CD4-positive, alpha-beta T cell (primary cell): ENCODE measurements at regions not wholly inside any gene's neighbourhood (a gene's known extent, or its start where the extent isn't known, plus 50 kb on each side); places are given as distances from the start of the nearest gene placed in this dataset.
"Not testable (repeated sequence)": the region's sequence is repeated elsewhere in the genome, so short reads cannot be mapped to it uniquely, and the experiment has no call there.

Source experiments
- ATAC-seq: fragments of 200-7000 bp; cut with Tn5 transposase; one replicate; pipeline ENCODE4 v1.10.0; 2022; ENCODE audit warnings: mild to moderate bottlenecking; ENCODE audit not compliant: poor library complexity
- CTCF ChIA-PET: fragments of 350-600 bp; sonication (Branson Sonifier 250); formaldehyde crosslinking; loops from one replicate; lab custom pipeline; 2021; ENCODE audit warnings: antibody characterized with exemption, inconsistent platforms; lab: Charles Lee
- POLR2A ChIA-PET: fragments of 350-600 bp; sonication (Branson Sonifier 250); formaldehyde crosslinking; loops from one replicate; lab custom pipeline; 2021; ENCODE audit warnings: antibody characterized with exemption, inconsistent platforms; lab: Charles Lee
- DNase-seq, 14 experiments: peaks; one replicate each; pipeline ENCODE4 v3.0.0-alpha.2; 2013 to 2020; ENCODE audit warnings: mixed read lengths in 2 of 14
- H3K27ac ChIP-seq, 2 donors: one replicate each; pipeline versions ENCODE4 v1.5.1 to v1.7.0; 2013; ENCODE audit warnings: low read length in 2 of 2, low read depth in 1 of 2, mild to moderate bottlenecking in 1 of 2
- H3K27me3 ChIP-seq, 2 experiments: 1 replicate in 1 of 2; 2 replicates in 1 of 2; pipeline versions ENCODE4 v1.6.1 to v1.7.0; 2013; ENCODE audit warnings: low read length in 2 of 2, control low read depth in 1 of 2, mild to moderate bottlenecking in 1 of 2, moderate library complexity in 1 of 2; ENCODE audit not compliant: insufficient read depth in 2 of 2, control insufficient read depth in 1 of 2
- H3K36me3 ChIP-seq: one replicate; pipeline ENCODE4 v1.6.1; 2013; ENCODE audit warnings: low read length, control low read depth; ENCODE audit not compliant: insufficient read depth
- H3K4me1 ChIP-seq: one replicate; pipeline ENCODE4 v1.6.1; 2013; ENCODE audit warnings: low read length, control low read depth; ENCODE audit not compliant: insufficient read depth
- H3K4me3 ChIP-seq: one replicate; pipeline ENCODE4 v1.5.1; 2013; ENCODE audit warnings: mild to moderate bottlenecking, low read length, moderate library complexity
- H3K9me3 ChIP-seq, 2 experiments: 1 replicate in 1 of 2; 2 replicates in 1 of 2; pipeline versions ENCODE4 v1.6.1 to v1.7.0; 2013; ENCODE audit warnings: low read length in 2 of 2, mild to moderate bottlenecking in 2 of 2, control low read depth in 1 of 2, moderate library complexity in 1 of 2; ENCODE audit not compliant: control insufficient read depth in 1 of 2, insufficient read depth in 1 of 2
- H3K27ac Mint-ChIP-seq: one replicate; pipeline ENCODE4 v1.8.0; 2020; ENCODE audit warnings: mixed read lengths
- H3K27me3 Mint-ChIP-seq: one replicate; pipeline ENCODE4 v1.8.0; 2021; ENCODE audit warnings: mixed read lengths
- H3K36me3 Mint-ChIP-seq: one replicate; pipeline ENCODE4 v1.8.0; 2021; ENCODE audit warnings: low read depth, mixed read lengths
- H3K4me1 Mint-ChIP-seq: one replicate; pipeline ENCODE4 v1.8.0; 2021; ENCODE audit warnings: low read depth, mixed read lengths
- H3K4me3 Mint-ChIP-seq: one replicate; pipeline ENCODE4 v1.8.0; 2020; ENCODE audit warnings: mild to moderate bottlenecking, mixed read lengths
- H3K9me3 Mint-ChIP-seq: one replicate; pipeline ENCODE4 v1.8.0; 2020; ENCODE audit warnings: mixed read lengths
- intact Hi-C, 2 experiments: fragments of 100-400 bp; cut with DNase I in 1 of 2; cut with micrococcal nuclease in 1 of 2; formaldehyde crosslinking; loops; one replicate each; pipeline versions ENCODE4 v1.15.1 to v1.9.0; 2023 to 2025; cut with DNase I, micrococcal nuclease
- TF ChIP-seq, protein P1 (sequence below): fragments of 200-600 bp; IDR thresholded peaks from one replicate; pipeline ENCODE4 v1.8.0; 2022; ENCODE audit warnings: antibody characterized with exemption, mild to moderate bottlenecking

DNA sequence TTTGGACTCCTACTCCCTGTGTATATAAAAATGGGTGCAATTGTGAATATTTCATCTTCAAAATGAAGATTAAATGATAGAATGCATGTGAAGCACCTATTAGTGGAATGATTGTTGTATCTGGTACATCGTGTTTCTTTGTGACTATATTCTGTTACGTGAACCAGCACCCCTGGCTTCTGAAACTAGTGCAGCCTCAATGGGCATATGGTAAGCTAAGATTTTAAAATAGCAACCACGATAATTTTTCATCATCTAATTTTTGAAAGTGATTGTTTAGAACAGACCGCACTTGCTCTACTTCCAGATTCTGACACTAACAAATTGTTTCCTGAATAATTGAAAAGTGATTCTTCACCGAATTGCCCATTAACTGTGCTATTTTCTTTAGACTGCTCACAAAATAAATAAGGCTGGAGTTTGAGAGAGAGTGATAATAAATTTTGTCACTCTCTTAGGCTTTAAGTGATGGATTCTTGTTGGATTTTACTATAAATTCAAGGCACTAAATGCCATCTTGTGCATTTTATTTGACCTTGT, 806.1 kb upstream of the LRATD1 start:
- no peak overlapping the region for H3K4me3 Mint-ChIP-seq
- Histone ChIP-seq H3K36me3 (no peaks in the 10 kb centered on the region), H3K9me3 (no peaks in the 10 kb centered on the region), H3K27ac (no peak overlapping the region), H3K4me3 (no peak overlapping the region), H3K4me1 (no peaks in the 10 kb centered on the region), H3K27me3 (no peaks in the 10 kb centered on the region)
- no peak overlapping the region for H3K27ac Mint-ChIP-seq
- ChIA-PET POLR2A (no interaction called here), CTCF (no interaction called here)
- intact Hi-C loops, result no loop called here
- TF ChIP-seq, protein P1, sequence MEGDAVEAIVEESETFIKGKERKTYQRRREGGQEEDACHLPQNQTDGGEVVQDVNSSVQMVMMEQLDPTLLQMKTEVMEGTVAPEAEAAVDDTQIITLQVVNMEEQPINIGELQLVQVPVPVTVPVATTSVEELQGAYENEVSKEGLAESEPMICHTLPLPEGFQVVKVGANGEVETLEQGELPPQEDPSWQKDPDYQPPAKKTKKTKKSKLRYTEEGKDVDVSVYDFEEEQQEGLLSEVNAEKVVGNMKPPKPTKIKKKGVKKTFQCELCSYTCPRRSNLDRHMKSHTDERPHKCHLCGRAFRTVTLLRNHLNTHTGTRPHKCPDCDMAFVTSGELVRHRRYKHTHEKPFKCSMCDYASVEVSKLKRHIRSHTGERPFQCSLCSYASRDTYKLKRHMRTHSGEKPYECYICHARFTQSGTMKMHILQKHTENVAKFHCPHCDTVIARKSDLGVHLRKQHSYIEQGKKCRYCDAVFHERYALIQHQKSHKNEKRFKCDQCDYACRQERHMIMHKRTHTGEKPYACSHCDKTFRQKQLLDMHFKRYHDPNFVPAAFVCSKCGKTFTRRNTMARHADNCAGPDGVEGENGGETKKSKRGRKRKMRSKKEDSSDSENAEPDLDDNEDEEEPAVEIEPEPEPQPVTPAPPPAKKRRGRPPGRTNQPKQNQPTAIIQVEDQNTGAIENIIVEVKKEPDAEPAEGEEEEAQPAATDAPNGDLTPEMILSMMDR, result no peak
- H3K36me3 Mint-ChIP-seq, result no peaks in the 10 kb centered on the region
- H3K27me3 Mint-ChIP-seq, result no peaks in the 10 kb centered on the region
- H3K9me3 Mint-ChIP-seq, result peaks cover 12% of the 10 kb centered on the region
- no peaks in the 10 kb centered on the region for H3K4me1 Mint-ChIP-seq
- ATAC-seq (no peak), DNase-seq (no peak)

DNA sequence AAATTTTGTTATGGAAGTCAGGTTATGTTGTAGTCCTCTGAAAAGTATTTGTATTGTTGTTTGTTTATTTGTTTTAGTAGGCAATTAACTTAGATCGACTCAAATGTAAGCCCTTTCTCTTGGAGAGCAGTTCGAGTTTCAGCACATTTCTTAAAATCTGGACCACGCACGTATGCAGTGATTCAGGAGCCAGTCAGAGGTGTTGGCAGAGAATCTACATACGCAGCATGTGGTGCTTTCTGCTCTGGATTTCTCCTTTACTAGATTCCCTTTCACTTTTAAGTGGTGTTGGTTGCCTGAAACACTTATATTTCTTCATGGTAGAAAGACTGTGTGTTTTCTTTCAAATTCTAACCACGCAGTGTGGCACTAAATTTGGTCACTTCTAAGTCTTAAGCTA, 773.9 kb upstream of the LRATD1 start:
- H3K9me3 Mint-ChIP-seq, result peaks cover 6% of the 10 kb centered on the region
- CTCF ChIA-PET, result no interaction called here
- intact Hi-C loops, result no loop called here
- no peaks in the 10 kb centered on the region for H3K4me1 Mint-ChIP-seq
- peaks cover 0 to 6% of the 10 kb centered on the region in 2 experiments for H3K9me3 ChIP-seq
- no peaks in the 10 kb centered on the region for H3K4me1 ChIP-seq
- no peak overlapping the region for H3K4me3 ChIP-seq
- no peaks in the 10 kb centered on the region for H3K27me3 ChIP-seq
- ATAC-seq, result no peak
- H3K27me3 Mint-ChIP-seq, result no peaks in the 10 kb centered on the region
- TF ChIP-seq, protein P1, result no peak
- no peak overlapping the region for H3K27ac ChIP-seq
- H3K36me3 ChIP-seq, result no peaks in the 10 kb centered on the region
- H3K27ac Mint-ChIP-seq, result no peak overlapping the region
- H3K4me3 Mint-ChIP-seq, result no peak overlapping the region
- no peaks in the 10 kb centered on the region for H3K36me3 Mint-ChIP-seq
- no peak for DNase-seq
- POLR2A ChIA-PET, result no interaction called here

DNA sequence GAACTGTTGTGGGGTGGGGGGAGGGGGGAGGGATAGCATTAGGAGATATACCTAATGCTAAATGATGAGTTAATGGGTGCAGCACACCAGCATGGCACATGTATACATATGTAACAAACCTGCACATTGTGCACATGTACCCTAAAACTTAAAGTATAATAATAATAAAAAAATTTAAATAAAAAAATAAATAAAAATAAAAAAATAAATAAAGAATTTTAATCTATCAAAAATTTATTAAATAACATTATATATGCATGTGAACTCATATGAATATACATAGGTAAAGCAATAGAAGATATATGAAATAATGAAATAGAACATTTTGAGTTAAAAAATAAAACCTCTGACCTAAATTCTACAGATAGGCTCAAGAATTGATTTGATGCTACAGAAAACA, 764.2 kb upstream of the LRATD1 start:
- POLR2A ChIA-PET, H3K4me1 Mint-ChIP-seq, H3K36me3 Mint-ChIP-seq, DNase-seq, intact Hi-C loops, H3K27me3 Mint-ChIP-seq, H3K9me3 ChIP-seq, H3K27ac Mint-ChIP-seq, H3K4me3 Mint-ChIP-seq, H3K27me3 ChIP-seq, H3K4me3 ChIP-seq, ATAC-seq, H3K27ac ChIP-seq, H3K4me1 ChIP-seq, CTCF ChIA-PET, H3K36me3 ChIP-seq: not testable (repeated sequence)
- peaks cover 16% of the 10 kb centered on the region for H3K9me3 Mint-ChIP-seq

DNA sequence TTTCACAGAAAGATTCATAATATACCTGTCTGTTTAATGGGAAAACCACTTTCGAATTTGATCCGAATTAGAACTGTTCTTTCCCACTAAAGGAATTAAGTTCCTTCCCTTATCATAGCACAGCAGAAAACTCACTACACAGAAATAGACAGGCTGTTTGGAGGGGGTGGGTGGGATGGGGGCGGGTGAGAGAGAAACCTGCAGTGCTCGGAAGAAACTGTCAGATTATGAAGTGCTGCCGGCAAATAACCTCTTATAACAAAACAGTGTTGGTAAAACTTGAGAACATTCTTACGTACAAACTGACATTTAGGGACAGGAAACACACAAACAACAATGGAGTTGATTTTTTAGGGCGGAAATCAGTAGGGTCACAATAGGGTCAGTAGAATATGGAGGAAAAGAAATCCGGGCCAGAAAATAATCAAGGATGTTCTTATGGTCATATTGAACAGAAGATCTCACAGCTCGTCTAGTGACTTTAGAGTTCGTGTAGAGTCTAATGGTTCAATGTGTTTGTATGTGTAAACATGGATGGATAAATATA, 756.0 kb upstream of the LRATD1 start:
- H3K9me3 Mint-ChIP-seq, result peaks cover 9% of the 10 kb centered on the region
- no peaks in the 10 kb centered on the region for H3K27me3 ChIP-seq
- POLR2A ChIA-PET, result no interaction called here
- H3K27ac Mint-ChIP-seq, result no peak overlapping the region
- no peak overlapping the region for H3K4me3 Mint-ChIP-seq
- DNase-seq (no peak), ATAC-seq (no peak)
- TF ChIP-seq, protein P1, result no peak
- no peaks in the 10 kb centered on the region for H3K4me1 Mint-ChIP-seq
- peaks cover 0 to 4% of the 10 kb centered on the region in 2 experiments for H3K9me3 ChIP-seq
- no peak overlapping the region for H3K27ac ChIP-seq
- no peak overlapping the region for H3K4me3 ChIP-seq
- H3K27me3 Mint-ChIP-seq, result no peaks in the 10 kb centered on the region
- no peaks in the 10 kb centered on the region for H3K36me3 ChIP-seq
- no peaks in the 10 kb centered on the region for H3K4me1 ChIP-seq
- intact Hi-C loops, result no loop called here
- CTCF ChIA-PET, result no interaction called here
- H3K36me3 Mint-ChIP-seq, result no peaks in the 10 kb centered on the region
